ENCODE measurements at regions not wholly inside any gene's neighbourhood (a gene's known extent, or its start where the extent isn't known, plus 50 kb on each side); places are given as distances from the start of the nearest gene placed in this dataset.

DNA sequence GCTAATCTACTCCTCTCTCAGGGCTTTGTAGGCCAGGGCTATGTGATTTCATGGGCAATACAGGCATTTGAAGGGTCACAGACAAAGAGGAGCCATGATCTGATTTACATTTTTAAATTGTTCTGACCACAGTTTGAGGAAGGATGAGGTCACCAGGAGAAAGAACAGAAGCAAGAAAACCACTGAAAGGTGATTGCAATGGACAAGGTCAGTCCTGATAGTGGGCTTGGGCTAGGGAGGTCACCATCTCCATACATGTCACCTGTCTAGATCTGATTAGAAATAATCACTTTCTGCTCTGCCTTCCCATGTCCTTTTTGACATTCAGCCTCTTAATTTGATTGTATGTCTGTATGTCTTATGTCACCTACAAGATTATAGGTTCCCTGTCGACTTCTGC, 248.9 kb upstream of the CWC22 start:
- TF ChIP-seq, protein P1, sequence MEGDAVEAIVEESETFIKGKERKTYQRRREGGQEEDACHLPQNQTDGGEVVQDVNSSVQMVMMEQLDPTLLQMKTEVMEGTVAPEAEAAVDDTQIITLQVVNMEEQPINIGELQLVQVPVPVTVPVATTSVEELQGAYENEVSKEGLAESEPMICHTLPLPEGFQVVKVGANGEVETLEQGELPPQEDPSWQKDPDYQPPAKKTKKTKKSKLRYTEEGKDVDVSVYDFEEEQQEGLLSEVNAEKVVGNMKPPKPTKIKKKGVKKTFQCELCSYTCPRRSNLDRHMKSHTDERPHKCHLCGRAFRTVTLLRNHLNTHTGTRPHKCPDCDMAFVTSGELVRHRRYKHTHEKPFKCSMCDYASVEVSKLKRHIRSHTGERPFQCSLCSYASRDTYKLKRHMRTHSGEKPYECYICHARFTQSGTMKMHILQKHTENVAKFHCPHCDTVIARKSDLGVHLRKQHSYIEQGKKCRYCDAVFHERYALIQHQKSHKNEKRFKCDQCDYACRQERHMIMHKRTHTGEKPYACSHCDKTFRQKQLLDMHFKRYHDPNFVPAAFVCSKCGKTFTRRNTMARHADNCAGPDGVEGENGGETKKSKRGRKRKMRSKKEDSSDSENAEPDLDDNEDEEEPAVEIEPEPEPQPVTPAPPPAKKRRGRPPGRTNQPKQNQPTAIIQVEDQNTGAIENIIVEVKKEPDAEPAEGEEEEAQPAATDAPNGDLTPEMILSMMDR (IDR thresholded peaks at IDR 0.05): no peak
- no peak for TF ChIP-seq POLR2A (IDR thresholded peaks at IDR 0.05)
